Muscle of back (tissue), 3 donors: ENCODE measurements at regions not wholly inside any gene's neighbourhood (a gene's known extent, or its start where the extent isn't known, plus 50 kb on each side); places are given as distances from the start of the nearest gene placed in this dataset.
A peak's percentile ranks its signal among the peaks of the same experiment; 100 is the strongest.
"Not testable (repeated sequence)": the region's sequence is repeated elsewhere in the genome, so short reads cannot be mapped to it uniquely, and the experiment has no call there.

Source experiments
- DNase-seq, 3 donors: peaks; one replicate each; pipeline versions ENCODE4 v3.0.0 to v3.0.0-alpha.2; 2013

DNA sequence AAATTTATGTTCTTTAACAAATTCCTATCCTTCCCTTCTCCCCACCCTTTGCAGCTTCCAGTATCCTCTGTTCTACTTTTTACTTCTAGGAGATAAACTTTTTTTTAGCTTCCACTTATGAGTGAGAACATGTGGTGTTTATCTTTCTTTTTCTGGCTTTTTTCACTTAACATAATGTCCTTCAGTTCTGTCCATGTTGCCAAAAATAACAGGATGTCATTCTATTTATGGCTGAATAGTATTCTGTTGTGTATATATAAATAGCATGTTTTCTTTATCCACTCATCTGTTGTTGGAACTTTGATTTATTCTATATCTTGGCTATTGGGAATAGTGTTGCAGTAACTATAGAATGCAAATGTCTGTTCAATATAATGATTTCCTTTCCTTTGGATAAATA, 1191.2 kb downstream of the CNTNAP5 start:
- no peak for DNase-seq

DNA sequence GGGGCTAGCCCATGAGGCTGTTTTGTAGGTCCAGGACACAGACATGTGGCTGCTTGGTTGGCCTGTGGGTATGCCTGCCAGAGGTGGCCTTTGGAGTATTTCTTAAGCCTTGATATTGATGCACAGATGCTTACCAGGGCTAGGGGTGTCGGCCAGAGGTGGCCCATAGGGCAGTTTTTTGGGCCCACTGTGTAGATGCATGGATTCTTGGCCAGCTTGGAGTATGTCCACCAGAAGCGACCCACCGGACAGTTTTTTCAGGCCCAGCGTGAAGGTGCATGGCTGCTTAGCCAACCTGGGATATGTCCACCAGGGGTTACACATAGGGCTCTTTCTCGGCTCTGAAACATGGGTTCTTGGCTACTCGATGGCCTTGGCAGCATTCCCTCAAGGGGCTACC, 1199.1 kb downstream of the CNTNAP5 start:
- no peak for DNase-seq

DNA sequence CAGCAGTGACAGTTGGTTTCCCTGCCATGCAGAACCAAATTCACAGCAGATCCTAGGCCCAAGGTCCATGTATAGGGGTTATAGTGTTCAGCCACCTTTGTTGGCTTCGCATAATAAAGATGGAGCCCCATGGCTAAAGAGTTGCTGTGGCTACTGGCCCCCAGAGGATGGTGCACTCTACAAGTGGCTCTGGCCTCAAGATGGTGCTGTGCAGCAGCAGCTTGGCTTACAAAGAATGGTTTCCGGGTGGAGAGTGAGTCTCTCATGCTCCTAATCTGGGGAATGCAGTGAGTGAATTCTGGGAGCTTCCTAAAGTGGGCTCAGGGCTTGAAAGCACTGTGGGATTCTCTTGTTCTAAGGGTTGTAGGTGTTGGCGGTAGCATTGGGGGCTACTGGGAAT, 1199.7 kb downstream of the CNTNAP5 start:
- no peak for DNase-seq

DNA sequence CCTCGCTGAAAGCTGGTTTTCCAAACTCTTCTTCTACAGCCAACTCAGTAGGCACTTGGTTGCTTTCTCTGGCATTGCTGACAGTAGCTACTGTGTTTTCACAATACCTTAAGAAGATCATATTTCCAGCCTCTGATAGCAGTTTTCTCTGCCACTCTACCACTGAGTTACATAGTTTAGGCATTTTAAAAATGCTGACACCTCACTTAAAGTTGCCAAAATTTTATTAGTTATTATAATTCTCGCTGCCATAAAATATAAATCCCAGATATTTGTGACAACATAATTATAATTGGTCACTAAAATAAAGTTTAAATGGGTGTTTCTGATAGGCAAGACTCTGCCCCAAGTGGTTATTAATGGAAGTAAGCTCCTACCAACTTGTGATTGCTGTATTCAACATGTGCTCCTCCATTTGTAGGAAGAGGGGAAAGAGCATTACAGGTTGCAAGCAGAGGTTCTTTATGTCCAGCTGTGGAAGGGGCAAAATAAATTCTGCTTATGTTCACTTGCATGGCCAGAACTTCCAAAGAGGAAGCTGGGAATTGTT, 1202.8 kb downstream of the CNTNAP5 start:
- DNase-seq: no peak

DNA sequence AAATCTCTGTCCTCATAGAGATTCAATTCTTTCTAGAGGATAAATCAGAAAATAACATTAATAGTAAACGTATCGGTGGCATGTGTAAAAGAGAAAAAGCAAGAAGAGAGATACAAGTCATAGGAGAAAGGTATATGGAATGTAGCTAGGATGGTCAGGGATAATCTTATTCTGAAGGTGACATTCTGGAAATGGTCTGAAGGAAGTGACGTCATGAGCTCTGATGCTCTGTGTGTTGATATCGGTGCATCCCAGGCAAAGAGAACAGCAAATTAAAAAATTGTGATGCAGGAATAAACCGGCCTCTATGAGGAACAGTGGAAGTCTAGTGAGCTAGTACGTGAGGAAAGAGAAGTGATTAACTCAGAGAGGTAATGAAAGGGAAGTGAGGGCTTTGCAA, 1215.8 kb downstream of the CNTNAP5 start:
- DNase-seq: no peak

DNA sequence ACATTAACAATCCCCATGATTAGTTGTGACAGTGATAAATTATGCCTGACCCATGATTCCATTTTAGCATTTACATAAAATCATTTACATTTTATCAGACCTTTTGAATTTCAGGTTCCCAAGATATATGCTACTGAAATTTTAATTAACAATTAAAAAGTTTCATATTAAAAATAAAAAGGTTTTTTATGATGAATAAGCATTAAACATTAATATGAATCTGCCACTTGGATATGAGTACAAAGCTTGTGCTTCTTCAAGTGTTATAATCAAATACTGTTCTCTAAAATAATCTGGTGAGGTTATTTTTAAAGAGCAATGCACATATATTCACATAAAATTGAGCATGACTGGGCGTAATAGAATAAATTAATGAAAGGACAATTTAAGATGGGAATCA, 1218.0 kb downstream of the CNTNAP5 start:
- no peak for DNase-seq

DNA sequence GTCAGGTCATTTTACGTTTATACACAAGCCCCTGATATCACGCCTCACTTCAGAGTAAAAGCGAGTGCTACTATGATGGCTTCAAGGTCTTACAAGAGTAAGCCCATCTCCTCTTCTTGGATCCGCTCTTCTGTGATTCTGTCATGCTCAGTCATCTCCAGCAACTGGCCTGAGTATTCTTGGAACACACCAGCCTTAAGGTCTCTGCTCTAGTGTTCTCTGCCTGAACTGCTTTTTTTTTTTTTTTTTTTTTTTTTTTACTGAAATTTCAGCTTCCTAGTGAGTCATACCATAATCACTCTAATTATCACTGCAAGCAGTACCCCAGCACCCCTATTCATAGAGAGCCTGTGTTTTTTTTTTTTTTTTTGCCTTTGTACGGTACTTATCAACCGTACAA, 1228.9 kb downstream of the CNTNAP5 start:
- DNase-seq: no peak

DNA sequence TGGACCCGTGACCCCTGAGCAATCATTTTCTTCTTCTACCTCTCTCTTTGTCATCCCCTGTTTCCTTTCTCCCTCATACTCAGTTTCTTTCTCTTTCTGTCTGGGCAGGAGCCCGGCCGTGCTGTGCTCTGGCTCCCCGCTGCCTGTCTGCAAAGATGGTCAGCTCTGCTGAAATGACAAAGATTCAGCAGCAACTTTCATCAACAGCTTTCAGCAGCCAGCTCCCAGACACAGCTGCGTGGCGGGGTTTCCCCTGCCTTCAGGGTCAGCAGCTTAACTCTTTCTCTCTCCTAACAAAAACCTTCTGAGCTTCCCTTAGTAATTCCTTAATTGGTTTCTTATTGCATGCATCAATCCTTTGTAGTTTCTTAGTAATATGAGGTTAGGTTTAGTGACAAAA, 1234.4 kb downstream of the CNTNAP5 start:
- peak; percentile 35 to 88 (median 63) for DNase-seq

DNA sequence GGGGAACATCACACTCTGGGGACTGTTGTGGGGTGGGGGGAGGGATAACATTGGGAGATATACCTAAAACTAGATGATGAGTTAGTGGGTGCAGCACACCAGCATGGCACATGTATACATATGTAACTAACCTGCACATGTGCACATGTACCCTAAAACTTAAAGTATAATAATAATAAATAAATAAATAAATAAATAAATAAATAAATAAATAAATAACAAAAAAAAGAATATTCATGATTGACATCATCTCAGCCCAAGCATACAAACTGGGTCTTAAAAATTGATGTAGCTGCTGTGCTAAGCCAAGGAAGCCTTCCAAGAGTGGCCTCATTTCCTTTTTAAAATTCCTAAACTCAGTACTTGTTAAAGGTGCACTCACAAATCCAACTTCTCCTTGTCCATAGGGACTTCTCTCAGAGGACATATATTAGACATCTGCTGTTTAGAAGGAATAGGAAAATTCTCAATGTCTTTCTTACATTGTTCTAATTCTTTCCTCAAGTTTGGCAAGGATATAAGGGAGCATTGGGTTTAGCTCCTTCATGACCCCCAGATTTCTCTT, 1235.4 kb downstream of the CNTNAP5 start:
- peak; percentile 45 to 90 (median 78) for DNase-seq

DNA sequence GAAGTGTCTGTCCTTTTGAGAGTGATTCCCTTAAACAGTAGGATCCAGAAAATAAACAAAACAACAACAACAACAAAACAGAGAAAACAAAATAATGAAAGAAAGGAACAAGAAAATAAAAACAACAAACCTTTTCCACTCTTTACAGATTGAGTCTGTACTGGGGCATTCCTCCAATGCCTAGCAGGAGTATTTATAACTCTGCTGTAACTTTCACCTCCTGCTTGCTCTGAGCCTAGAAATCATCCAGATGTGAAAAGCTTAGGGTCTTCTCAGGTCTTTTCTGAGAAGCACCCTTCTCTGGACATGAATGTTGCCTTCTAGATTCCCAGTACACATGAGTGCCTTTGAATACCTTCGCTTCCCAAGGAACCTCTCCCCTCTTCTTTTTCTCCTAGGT, 1239.4 kb downstream of the CNTNAP5 start:
- no peak for DNase-seq

DNA sequence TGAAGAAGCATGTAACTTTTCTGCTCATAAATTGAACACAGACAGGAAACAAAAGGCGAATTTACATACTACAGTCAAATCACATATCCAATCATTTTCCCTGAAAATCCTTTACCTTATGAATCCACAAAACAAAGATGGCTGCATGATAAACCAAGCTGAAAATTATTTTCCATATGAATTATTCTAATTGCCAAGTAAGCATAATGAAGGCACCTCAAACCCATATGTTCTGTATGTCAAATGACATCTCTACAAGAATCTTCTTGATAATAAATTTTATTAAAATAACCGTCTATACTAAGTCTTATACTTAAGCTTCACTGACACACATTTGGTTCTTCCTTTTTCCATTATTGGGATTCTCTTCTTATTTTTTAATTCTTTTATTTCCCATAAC, 1242.6 kb downstream of the CNTNAP5 start:
- DNase-seq: no peak

DNA sequence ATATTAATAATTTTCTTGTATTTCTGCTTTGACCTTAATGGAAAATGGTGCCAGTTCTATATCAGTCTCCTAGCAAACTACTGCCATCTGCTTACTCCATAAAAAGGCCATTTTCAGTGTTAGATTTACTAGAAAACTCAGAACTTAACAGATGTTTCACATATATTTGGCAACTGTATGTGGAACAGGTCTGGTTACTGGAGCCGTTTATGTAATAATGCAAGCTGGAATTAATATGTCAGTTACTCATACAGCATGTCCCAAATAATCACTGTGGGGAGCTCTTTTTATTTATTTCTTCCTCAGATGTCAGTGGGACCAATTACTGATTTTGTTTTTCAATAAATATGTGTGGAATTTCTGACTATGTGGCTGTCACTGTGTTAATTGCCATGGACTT, 1247.6 kb downstream of the CNTNAP5 start:
- peak; percentile 30 to 76 (median 50) for DNase-seq

DNA sequence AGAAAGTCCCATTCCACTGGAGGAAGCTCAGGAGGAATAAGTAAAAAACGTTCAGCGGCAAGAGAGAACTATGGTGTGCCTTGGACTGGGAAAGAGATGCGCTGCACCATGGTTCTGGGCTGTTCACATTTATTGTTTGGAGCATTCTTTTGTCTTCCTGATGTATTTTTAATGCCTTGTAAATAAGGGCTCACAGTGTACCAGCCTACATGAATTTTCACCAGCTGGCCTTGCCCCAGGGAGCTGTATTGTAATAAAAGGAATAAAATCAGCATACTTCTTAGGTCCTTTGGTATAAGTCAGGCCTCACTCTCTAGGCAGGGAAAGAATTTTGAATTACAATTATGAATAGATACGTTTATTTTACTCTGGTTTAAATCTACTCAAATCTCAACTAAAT, 1249.6 kb downstream of the CNTNAP5 start:
- no peak for DNase-seq

DNA sequence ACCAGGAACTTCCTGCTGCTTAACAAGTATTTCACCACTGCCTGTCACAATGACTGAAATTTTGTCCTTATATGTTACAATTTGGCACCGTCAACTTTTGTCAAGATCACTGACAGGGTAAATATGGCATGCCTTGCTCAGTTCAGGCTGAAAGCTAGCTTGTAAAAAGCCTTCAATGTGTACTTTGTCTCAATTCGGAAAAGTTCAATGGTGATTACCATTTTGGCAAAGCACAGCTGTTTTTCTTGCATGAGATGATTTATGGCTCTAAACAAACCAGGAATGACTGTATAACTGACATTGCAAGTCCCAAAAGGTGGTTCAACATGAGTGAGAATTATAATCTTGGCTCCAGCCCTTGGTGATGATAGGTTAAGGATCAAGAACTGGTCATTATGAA, 1255.2 kb downstream of the CNTNAP5 start:
- DNase-seq: no peak

DNA sequence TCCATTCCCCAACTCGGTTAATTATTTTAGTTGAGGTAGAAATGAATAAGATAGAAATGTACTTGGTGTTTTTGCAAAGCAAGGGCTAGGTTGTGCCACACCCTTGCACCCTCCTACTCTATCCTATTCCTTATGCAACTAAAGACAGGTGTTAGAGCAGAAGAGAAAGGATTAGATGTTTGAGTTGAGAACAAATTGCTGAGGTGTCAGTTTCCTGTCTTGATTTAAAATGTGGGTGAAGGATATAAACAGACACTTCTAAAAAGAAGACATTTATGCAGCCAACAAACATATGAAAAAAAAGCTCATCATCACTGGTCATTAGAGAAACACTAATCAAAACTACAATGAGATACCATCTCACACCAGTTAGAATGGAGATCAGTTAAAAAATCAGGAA, 1256.2 kb downstream of the CNTNAP5 start:
- no peak for DNase-seq

DNA sequence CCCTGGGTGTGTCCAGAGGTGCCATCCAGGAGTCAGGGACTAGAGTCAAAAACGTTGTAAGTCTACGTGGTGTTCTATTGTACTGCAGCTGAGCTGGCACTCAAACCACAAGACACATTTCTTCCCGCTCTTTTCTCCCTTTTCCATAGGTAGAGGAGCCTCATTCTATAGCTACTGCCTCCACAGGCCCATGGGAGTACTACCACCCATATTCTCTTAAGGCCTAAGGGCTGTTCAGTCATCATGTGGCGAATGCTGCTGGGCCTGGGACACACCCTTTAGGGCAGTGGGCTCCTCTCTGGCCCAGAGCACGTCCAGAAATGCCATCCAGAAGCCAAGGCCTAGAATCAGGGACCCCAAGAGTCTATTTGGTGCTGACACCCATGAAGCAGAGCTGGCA, 1271.7 kb downstream of the CNTNAP5 start:
- DNase-seq: no peak

DNA sequence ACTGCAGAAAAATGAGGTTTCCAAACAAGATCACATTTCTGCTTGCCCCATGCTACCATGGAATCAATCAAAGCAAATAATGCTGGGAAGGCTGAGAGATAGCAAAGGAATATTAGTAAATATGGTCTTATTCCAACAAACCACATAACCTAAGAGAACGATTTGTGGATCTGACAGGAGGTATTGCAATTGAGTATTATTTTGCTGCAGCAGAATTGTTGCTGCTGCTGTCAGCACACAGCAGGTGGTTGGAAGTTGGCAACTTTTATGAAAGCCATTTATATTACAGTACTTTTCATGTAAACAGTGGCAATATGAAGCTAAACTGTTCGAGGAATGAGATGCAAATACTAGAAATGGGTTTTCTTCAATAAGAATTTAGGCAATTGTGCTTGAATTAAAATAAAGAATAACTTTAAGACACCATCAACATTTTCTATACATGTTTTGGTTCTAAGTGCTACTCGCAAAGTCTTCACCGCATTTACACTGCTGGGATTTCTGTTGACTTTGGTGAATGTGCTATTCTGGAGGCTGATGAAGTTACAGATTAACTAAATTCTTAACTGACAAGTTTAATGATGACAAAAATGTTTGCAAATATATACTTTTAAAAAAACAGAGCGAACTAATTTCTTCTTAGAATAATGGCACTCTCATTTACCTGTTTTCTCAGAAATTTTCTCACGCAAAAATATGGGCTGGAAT, 1285.7 kb downstream of the CNTNAP5 start:
- DNase-seq: no peak

DNA sequence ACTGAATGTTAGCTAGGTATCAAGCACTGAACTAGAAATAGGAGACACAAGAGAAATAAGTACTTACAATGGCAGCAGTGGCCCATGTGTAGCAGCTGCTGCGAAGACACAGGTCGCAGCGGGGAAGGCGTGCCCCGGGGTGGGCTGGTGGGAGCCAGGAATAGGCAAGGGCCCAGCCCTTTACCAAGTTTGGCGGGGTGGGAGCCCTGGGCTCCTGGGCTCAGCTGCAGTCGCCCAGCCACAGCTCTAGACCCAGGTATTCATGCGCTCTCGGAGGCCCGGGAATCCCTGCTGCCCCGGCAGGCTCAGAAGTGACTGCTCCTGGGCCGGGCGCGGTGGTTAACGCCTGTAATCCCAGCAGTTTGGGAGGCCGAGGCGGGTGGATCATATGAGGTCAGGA, 1287.3 kb downstream of the CNTNAP5 start:
- no peak for DNase-seq

DNA sequence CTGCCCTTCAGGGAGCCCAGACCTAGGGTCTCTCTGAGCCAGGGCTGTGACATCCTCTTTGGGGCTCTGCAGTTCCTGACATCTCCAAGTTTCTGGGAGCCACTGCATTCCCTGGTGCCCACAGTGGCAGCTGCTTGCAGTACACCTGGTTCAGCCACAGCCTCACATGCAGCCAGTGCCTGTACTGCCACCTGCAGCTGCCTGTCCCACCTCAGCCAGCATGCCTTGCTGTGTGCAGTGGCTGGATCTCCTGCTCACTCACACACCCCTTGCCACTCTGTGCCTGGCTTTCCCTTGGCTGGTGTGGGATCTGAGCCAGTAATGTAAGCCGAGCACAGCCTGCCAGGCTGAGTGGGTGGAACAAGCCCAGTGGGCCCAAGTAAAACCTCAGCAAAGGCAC, 1288.7 kb downstream of the CNTNAP5 start:
- no peak for DNase-seq

DNA sequence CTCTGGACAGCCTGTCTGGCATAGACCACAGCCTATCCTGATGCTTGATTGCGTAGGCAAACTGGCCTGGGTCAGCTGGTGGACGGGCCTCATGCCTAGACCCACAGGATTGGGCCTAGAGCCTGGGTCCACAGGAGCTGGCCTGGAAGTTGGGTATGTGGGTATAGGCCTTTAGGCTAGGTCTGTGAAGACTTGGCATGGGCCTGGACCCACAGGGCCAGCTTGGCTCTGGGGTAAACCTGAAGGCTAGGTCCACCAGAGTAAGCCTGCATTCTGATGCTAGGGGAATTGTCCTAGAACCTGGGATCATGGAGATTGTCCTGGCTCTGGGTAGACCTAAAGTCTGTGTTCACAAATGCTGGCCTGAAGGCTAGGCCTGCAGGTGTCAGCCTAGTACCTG, 1293.7 kb downstream of the CNTNAP5 start:
- no peak for DNase-seq

DNA sequence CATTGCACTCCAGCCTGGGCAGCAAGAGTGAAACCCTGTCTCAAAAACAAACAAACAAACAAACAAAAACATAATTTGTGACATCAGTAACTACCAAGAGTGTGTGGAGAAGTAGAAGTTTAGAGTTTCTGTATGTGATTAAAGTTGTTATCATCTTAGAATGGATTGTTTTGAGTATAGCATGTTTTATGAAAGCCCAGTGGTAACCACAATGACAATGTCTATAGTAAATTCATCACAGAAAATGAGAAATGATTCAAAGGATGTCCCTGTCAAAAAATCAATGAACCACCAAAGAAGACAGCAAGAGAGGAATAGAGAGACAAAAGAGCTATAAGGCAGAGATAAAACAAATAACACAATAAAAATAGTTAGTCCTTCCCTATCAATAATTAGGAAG, 1299.2 kb downstream of the CNTNAP5 start:
- no peak for DNase-seq

DNA sequence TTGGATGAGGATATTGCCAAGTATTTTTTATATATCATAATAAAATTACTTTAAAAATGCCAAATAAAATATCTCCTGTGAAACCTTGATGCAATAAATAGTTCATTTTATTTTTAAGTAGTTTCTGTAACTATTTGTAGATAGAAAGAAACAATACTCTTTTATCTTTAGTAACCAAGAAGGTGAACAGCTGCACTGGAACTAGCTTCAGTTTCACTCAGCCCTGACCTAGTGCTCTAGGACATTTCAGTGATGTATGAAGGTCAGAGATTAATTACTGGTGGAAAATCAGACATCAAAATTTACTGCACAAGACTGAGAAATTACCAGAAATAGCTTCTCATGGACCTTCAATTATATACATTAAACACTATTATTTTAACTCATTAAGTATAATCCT, 1305.0 kb downstream of the CNTNAP5 start:
- DNase-seq: no peak

DNA sequence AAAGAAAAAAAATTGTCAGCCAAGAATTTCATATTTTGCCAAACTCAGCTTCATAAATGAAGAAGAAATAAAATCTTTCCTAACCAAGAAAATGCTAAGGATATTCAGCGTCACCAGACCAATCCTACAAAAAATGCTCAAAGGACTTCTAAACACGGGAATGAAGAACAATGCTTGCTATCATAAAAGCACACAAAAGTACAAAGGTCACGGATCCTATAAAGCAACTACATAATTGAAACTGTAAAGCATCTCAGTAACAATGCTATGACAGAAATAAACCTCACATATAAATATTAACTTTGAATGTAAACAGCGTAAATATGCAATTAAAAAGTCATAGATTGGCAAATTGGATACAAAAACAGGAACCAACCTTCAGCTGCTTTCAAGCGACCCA, 1314.6 kb upstream of the GYPC start:
- DNase-seq: no peak

DNA sequence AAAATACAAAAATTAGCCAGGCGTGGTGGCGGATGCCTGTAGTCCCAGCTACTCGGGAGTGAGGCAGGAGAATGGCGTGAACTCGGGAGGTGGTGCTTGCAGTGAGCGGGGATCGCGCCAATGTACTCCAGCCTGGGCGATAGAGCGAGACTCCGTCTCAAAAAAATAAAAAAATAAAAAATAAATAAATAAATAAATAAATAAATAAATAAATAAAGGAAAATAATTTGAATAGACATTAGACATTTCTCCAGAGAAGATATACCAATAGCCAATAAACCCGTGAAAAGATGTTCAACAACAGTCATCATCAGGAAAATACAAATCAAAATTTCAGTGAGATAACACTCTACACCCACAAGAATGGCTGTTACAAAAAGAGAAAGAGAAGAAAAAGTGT, 1302.4 kb upstream of the GYPC start:
- not testable (repeated sequence) for DNase-seq
